ENCODE measurements at regions not wholly inside any gene's neighbourhood (a gene's known extent, or its start where the extent isn't known, plus 50 kb on each side); places are given as distances from the start of the nearest gene placed in this dataset.
A peak's percentile ranks its signal among the peaks of the same experiment; 100 is the strongest.
"Not testable (repeated sequence)": the region's sequence is repeated elsewhere in the genome, so short reads cannot be mapped to it uniquely, and the experiment has no call there.

DNA sequence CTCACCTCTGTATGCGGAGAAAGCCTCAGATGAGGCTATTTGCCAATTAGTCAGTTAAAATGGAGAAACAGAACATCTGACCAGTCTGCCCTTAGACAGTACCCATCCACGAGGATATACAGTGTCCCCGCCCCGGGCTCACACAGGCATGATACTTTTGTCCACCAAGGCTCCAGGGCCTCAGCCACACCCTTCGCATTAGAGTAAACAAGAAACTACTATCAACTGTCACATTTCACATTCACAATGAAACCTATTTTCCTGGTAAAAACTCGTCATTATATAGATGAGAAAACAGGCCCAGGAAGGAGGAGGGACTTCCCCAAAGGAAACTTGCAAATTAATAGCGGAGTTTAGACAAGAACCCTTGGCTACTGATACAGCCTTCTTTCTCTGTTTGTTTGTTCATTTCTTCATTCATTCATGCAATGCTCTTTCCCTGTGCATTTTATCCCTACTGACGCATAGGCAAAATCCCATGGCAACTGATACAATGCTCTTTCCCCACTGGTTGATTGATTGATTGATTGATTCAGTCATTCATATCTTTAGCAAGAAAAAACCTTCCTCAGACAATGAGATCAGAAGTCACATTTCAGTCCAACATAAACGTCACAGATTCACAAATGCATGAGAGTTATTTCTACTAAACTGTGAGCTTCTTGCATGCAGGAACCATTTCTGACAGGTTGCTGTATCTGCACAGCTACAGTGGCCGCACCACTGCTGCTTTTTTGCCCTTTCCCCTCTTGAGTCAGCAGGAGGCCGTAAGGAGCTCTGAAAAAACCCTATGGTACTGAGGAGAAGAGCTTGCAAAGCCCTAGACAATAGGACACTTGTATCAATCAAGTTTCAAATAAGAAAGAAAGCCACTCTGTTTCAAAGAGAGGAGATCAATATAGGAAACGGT is 777.1 kb downstream of the RNF144A start:
- Histone ChIP-seq H3K36me3 (ENCODE audit: control insufficient read depth, insufficient read depth, low read length) (no peaks in the 10 kb centered on the region), H3K4me3 (replicated peaks; ENCODE audit: low read depth, low read length) (no peak overlapping the region), H3K27me3 (replicated peaks; ENCODE audit: control insufficient read depth, insufficient read depth, low read length) (no peaks in the 10 kb centered on the region; the same call in 1 of the 2 replicates)
- TF ChIP-seq CTCF (IDR thresholded peaks at IDR 0.05; ENCODE audit: insufficient read depth, low read length, poor library complexity, severe bottlenecking) = peak; percentile 33
- no peak for DNase-seq (ENCODE audit: extremely low read depth, insufficient read length)

GRCh38 chr2:7696556-7696955 is 779.3 kb downstream of the RNF144A start:
- H3K27me3 ChIP-seq (replicated peaks; ENCODE audit: control insufficient read depth, insufficient read depth, low read length); H3K36me3 ChIP-seq (ENCODE audit: control insufficient read depth, insufficient read depth, low read length); H3K4me3 ChIP-seq (replicated peaks; ENCODE audit: low read depth, low read length); DNase-seq (ENCODE audit: extremely low read depth, insufficient read length): not testable (repeated sequence)

DNA sequence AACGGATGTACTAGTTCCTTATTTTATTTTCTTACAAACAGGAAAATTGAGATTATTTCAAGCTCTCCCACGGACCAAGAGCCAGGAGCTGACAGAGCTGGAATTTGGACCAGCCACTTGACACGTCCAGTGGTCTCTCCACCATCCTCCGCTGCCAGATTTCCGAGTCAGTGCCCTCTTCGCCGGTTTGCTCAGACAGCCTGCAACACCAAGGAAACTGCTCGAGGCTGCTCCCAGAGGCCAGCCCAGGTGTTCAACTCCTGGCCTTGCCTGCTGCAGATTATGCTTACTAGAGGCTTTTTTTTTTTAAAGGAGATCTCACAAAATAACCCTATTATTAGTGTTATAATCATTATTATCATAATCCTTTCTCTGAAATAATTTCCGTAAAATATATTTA is 779.8 kb downstream of the RNF144A start:
- peak; percentile 20 for TF ChIP-seq CTCF (IDR thresholded peaks at IDR 0.05; ENCODE audit: insufficient read depth, low read length, poor library complexity, severe bottlenecking)
- DNase-seq (ENCODE audit: extremely low read depth, insufficient read length) = no peak
- no peak overlapping the region for H3K4me3 ChIP-seq (replicated peaks; ENCODE audit: low read depth, low read length)
- no peaks in the 10 kb centered on the region for H3K36me3 ChIP-seq (ENCODE audit: control insufficient read depth, insufficient read depth, low read length)
- H3K27me3 ChIP-seq (replicated peaks; ENCODE audit: control insufficient read depth, insufficient read depth, low read length) = no peaks in the 10 kb centered on the region; the same call in 1 of the 2 replicates

- no peaks in the 10 kb centered on the region for H3K27me3 ChIP-seq (replicated peaks; ENCODE audit: control insufficient read depth, insufficient read depth, low read length)
- H3K4me3 ChIP-seq (replicated peaks; ENCODE audit: low read depth, low read length) = no peak overlapping the region
- no peak for TF ChIP-seq CTCF (IDR thresholded peaks at IDR 0.05; ENCODE audit: insufficient read depth, low read length, poor library complexity, severe bottlenecking)
- no peaks in the 10 kb centered on the region for H3K36me3 ChIP-seq (ENCODE audit: control insufficient read depth, insufficient read depth, low read length)
- no peak for DNase-seq (ENCODE audit: extremely low read depth, insufficient read length)
These were observed 784.6 kb downstream of the RNF144A start for GRCh38 chr2:7701791-7702190.

DNA sequence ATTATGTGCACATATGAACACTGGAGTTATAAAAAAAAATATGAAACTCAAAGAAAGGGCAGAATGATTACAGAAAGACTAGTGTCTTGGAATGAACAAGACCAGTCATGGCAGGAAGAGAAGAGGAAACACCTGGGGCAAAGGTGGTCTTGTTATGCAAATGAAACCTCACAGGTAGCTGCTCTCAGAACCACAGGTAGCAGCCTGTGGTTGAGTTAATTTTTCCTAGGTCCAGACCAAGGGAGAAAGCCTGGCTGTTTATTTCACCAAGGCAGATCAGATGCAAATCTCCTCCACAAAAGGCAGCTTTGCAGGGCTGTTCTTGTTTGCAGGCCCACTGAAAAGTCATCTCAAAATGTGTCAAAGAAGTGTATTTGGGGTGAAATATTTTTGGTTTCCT is 785.8 kb downstream of the RNF144A start:
- TF ChIP-seq CTCF (IDR thresholded peaks at IDR 0.05; ENCODE audit: insufficient read depth, low read length, poor library complexity, severe bottlenecking) = no peak
- H3K36me3 ChIP-seq (ENCODE audit: control insufficient read depth, insufficient read depth, low read length) = no peaks in the 10 kb centered on the region
- no peak for DNase-seq (ENCODE audit: extremely low read depth, insufficient read length)
- no peaks in the 10 kb centered on the region for H3K27me3 ChIP-seq (replicated peaks; ENCODE audit: control insufficient read depth, insufficient read depth, low read length)
- H3K4me3 ChIP-seq (replicated peaks; ENCODE audit: low read depth, low read length) = no peak overlapping the region

GRCh38 chr2:7703543-7704144 is 786.4 kb downstream of the RNF144A start:
- H3K27me3 ChIP-seq (replicated peaks; ENCODE audit: control insufficient read depth, insufficient read depth, low read length) = no peaks in the 10 kb centered on the region
- no peaks in the 10 kb centered on the region for H3K36me3 ChIP-seq (ENCODE audit: control insufficient read depth, insufficient read depth, low read length)
- DNase-seq (ENCODE audit: extremely low read depth, insufficient read length) = no peak
- H3K4me3 ChIP-seq (replicated peaks; ENCODE audit: low read depth, low read length) = no peak overlapping the region
- TF ChIP-seq CTCF (IDR thresholded peaks at IDR 0.05; ENCODE audit: insufficient read depth, low read length, poor library complexity, severe bottlenecking) = no peak
